ENCODE measurements at regions not wholly inside any gene's neighbourhood (a gene's known extent, or its start where the extent isn't known, plus 50 kb on each side); places are given as distances from the start of the nearest gene placed in this dataset.

- H3K9ac ChIP-seq (ENCODE audit: low read length): no peak overlapping the region
- no peak overlapping the region for H2BK5ac ChIP-seq (ENCODE audit: low read depth, low read length, poor library complexity)
- no peak overlapping the region for H2AK5ac ChIP-seq (ENCODE audit: low read length)
- no peak overlapping the region for H4K8ac ChIP-seq (ENCODE audit: low read depth, low read length)
- H3K36me3 ChIP-seq (ENCODE audit: control insufficient read depth in 1 of 2, insufficient read depth in 2 of 2, low read length in 2 of 2): no peaks in the 10 kb centered on the region
- no peak overlapping the region for H2BK120ac ChIP-seq (ENCODE audit: insufficient read depth, low read length, poor library complexity)
- H3K18ac ChIP-seq (ENCODE audit: low read length): no peak overlapping the region
- no peaks in the 10 kb centered on the region for H3K9me3 ChIP-seq (ENCODE audit: insufficient read depth, low read depth, low read length)
- no peak overlapping the region for H4K91ac ChIP-seq (ENCODE audit: low read depth, low read length)
- H3K79me1 ChIP-seq (ENCODE audit: low read length): no peaks in the 10 kb centered on the region
- no peaks in the 10 kb centered on the region for H3K27me3 ChIP-seq (ENCODE audit: insufficient read depth, low read length)
- no peaks in the 10 kb centered on the region for H3K4me1 ChIP-seq (ENCODE audit: control insufficient read depth in 1 of 2, insufficient read depth in 2 of 2, low read length in 2 of 2)
- no peak overlapping the region for H2AFZ ChIP-seq (ENCODE audit: insufficient read depth, low read length, poor library complexity)
- no peak overlapping the region for H3K27ac ChIP-seq (ENCODE audit: low read depth, low read length)
- no peak overlapping the region for H4K12ac ChIP-seq (ENCODE audit: low read depth, low read length)
- H3K4me2 ChIP-seq (ENCODE audit: low read length): no peak overlapping the region
- WGBS (ENCODE audit: extremely low coverage, insufficient coverage, insufficient read length): no CpG with 5 or more reads among the region's 2 CpGs
- no peak overlapping the region for H3K14ac ChIP-seq (ENCODE audit: low read length)
- DNase-seq: no peak
- H3K79me2 ChIP-seq (ENCODE audit: control insufficient read depth, insufficient read depth, low read length, poor library complexity): no peaks in the 10 kb centered on the region
- no peak overlapping the region for H3K4ac ChIP-seq (ENCODE audit: low read depth, low read length)
- no peak overlapping the region for H3K4me3 ChIP-seq (ENCODE audit: low read depth, low read length)
- H2BK12ac ChIP-seq (ENCODE audit: low read length): no peak overlapping the region
- no peak overlapping the region for H3K23ac ChIP-seq (ENCODE audit: low read length)
These were observed 794.6 kb downstream of the TFAP2A start for GRCh38 chr6:9620263-9620662.

- H2AK5ac ChIP-seq (ENCODE audit: low read length): no peak overlapping the region
- H4K8ac ChIP-seq (ENCODE audit: low read depth, low read length): no peak overlapping the region
- no peak overlapping the region for H3K4me2 ChIP-seq (ENCODE audit: low read length)
- no peak overlapping the region for H2BK12ac ChIP-seq (ENCODE audit: low read length)
- H2AFZ ChIP-seq (ENCODE audit: insufficient read depth, low read length, poor library complexity): no peak overlapping the region
- H3K14ac ChIP-seq (ENCODE audit: low read length): no peak overlapping the region
- no peak overlapping the region for H3K27ac ChIP-seq (ENCODE audit: low read depth, low read length)
- H3K4me1 ChIP-seq (ENCODE audit: control insufficient read depth in 1 of 2, insufficient read depth in 2 of 2, low read length in 2 of 2): peaks cover 2 to 6% of the 10 kb centered on the region in 2 experiments
- H2BK120ac ChIP-seq (ENCODE audit: insufficient read depth, low read length, poor library complexity): no peak overlapping the region
- H3K9me3 ChIP-seq (ENCODE audit: insufficient read depth, low read depth, low read length): no peaks in the 10 kb centered on the region
- no peak overlapping the region for H2BK5ac ChIP-seq (ENCODE audit: low read depth, low read length, poor library complexity)
- H3K18ac ChIP-seq (ENCODE audit: low read length): no peak overlapping the region
- H3K23ac ChIP-seq (ENCODE audit: low read length): no peak overlapping the region
- H3K4me3 ChIP-seq (ENCODE audit: low read depth, low read length): no peak overlapping the region
- H3K9ac ChIP-seq (ENCODE audit: low read length): no peak overlapping the region
- peaks cover 5% of the 10 kb centered on the region for H3K79me1 ChIP-seq (ENCODE audit: low read length)
- no CpG with 5 or more reads among the region's 6 CpGs for WGBS (ENCODE audit: extremely low coverage, insufficient coverage, insufficient read length)
- H3K4ac ChIP-seq (ENCODE audit: low read depth, low read length): no peak overlapping the region
- no peak overlapping the region for H4K91ac ChIP-seq (ENCODE audit: low read depth, low read length)
- no peaks in the 10 kb centered on the region for H3K27me3 ChIP-seq (ENCODE audit: insufficient read depth, low read length)
- H4K12ac ChIP-seq (ENCODE audit: low read depth, low read length): no peak overlapping the region
- DNase-seq: no peak
- H3K36me3 ChIP-seq (ENCODE audit: control insufficient read depth in 1 of 2, insufficient read depth in 2 of 2, low read length in 2 of 2): no peaks in the 10 kb centered on the region
- no peaks in the 10 kb centered on the region for H3K79me2 ChIP-seq (ENCODE audit: control insufficient read depth, insufficient read depth, low read length, poor library complexity)
These were observed 800.1 kb downstream of the TFAP2A start for GRCh38 chr6:9614778-9615177.

GRCh38 chr6:9612489-9612888, 802.4 kb downstream of the TFAP2A start:
- Histone ChIP-seq H4K12ac (ENCODE audit: low read depth, low read length) (no peak overlapping the region), H3K27ac (ENCODE audit: low read depth, low read length) (no peak overlapping the region), H3K4me2 (ENCODE audit: low read length) (no peak overlapping the region), H3K4me1 (ENCODE audit: control insufficient read depth in 1 of 2, insufficient read depth in 2 of 2, low read length in 2 of 2) (peaks cover 2 to 6% of the 10 kb centered on the region in 2 experiments), H2BK5ac (ENCODE audit: low read depth, low read length, poor library complexity) (no peak overlapping the region), H3K9me3 (ENCODE audit: insufficient read depth, low read depth, low read length) (no peaks in the 10 kb centered on the region), H3K4ac (ENCODE audit: low read depth, low read length) (no peak overlapping the region), H3K18ac (ENCODE audit: low read length) (no peak overlapping the region), H3K23ac (ENCODE audit: low read length) (no peak overlapping the region), H3K14ac (ENCODE audit: low read length) (no peak overlapping the region), H3K27me3 (ENCODE audit: insufficient read depth, low read length) (no peaks in the 10 kb centered on the region), H3K4me3 (ENCODE audit: low read depth, low read length) (no peak overlapping the region), H2BK12ac (ENCODE audit: low read length) (no peak overlapping the region), H4K91ac (ENCODE audit: low read depth, low read length) (no peak overlapping the region), H2AFZ (ENCODE audit: insufficient read depth, low read length, poor library complexity) (no peak overlapping the region), H3K36me3 (ENCODE audit: control insufficient read depth in 1 of 2, insufficient read depth in 2 of 2, low read length in 2 of 2) (no peaks in the 10 kb centered on the region), H4K8ac (ENCODE audit: low read depth, low read length) (no peak overlapping the region), H3K9ac (ENCODE audit: low read length) (no peak overlapping the region), H3K79me1 (ENCODE audit: low read length) (peaks cover 5% of the 10 kb centered on the region), H2AK5ac (ENCODE audit: low read length) (no peak overlapping the region), H3K79me2 (ENCODE audit: control insufficient read depth, insufficient read depth, low read length, poor library complexity) (no peaks in the 10 kb centered on the region), H2BK120ac (ENCODE audit: insufficient read depth, low read length, poor library complexity) (no peak overlapping the region)
- WGBS (ENCODE audit: extremely low coverage, insufficient coverage, insufficient read length): no CpG with 5 or more reads among the region's 2 CpGs
- DNase-seq: peak; percentile 7 to 64

- Histone ChIP-seq H3K4me1 (ENCODE audit: control insufficient read depth in 1 of 2, insufficient read depth in 2 of 2, low read length in 2 of 2) (peaks cover 2 to 6% of the 10 kb centered on the region in 2 experiments), H3K36me3 (ENCODE audit: control insufficient read depth in 1 of 2, insufficient read depth in 2 of 2, low read length in 2 of 2) (no peaks in the 10 kb centered on the region)
These were observed 804.1 kb downstream of the TFAP2A start for GRCh38 chr6:9610620-9611415.

More at GRCh38 chr6:9610620-9611415, 804.1 kb downstream of the TFAP2A start:
- Histone ChIP-seq H3K9ac (ENCODE audit: low read length) (no peak overlapping the region), H4K91ac (ENCODE audit: low read depth, low read length) (no peak overlapping the region), H2AFZ (ENCODE audit: insufficient read depth, low read length, poor library complexity) (no peak overlapping the region), H4K12ac (ENCODE audit: low read depth, low read length) (no peak overlapping the region), H3K4me2 (ENCODE audit: low read length) (no peak overlapping the region), H2AK5ac (ENCODE audit: low read length) (no peak overlapping the region), H3K4ac (ENCODE audit: low read depth, low read length) (no peak overlapping the region), H3K14ac (ENCODE audit: low read length) (no peak overlapping the region), H3K4me3 (ENCODE audit: low read depth, low read length) (no peak overlapping the region), H3K27me3 (ENCODE audit: insufficient read depth, low read length) (no peaks in the 10 kb centered on the region), H2BK120ac (ENCODE audit: insufficient read depth, low read length, poor library complexity) (no peak overlapping the region), H3K79me1 (ENCODE audit: low read length) (peaks cover 5% of the 10 kb centered on the region), H3K79me2 (ENCODE audit: control insufficient read depth, insufficient read depth, low read length, poor library complexity) (no peaks in the 10 kb centered on the region), H3K18ac (ENCODE audit: low read length) (no peak overlapping the region), H3K27ac (ENCODE audit: low read depth, low read length) (no peak overlapping the region), H4K8ac (ENCODE audit: low read depth, low read length) (no peak overlapping the region), H3K9me3 (ENCODE audit: insufficient read depth, low read depth, low read length) (no peaks in the 10 kb centered on the region), H3K23ac (ENCODE audit: low read length) (no peak overlapping the region), H2BK5ac (ENCODE audit: low read depth, low read length, poor library complexity) (no peak overlapping the region), H2BK12ac (ENCODE audit: low read length) (no peak overlapping the region)
- DNase-seq: no peak
- no CpG with 5 or more reads among the region's 8 CpGs for WGBS (ENCODE audit: extremely low coverage, insufficient coverage, insufficient read length)
